ENCODE measurements at regions not wholly inside any gene's neighbourhood (a gene's known extent, or its start where the extent isn't known, plus 50 kb on each side); places are given as distances from the start of the nearest gene placed in this dataset.
"Not testable (repeated sequence)": the region's sequence is repeated elsewhere in the genome, so short reads cannot be mapped to it uniquely, and the experiment has no call there.

DNA sequence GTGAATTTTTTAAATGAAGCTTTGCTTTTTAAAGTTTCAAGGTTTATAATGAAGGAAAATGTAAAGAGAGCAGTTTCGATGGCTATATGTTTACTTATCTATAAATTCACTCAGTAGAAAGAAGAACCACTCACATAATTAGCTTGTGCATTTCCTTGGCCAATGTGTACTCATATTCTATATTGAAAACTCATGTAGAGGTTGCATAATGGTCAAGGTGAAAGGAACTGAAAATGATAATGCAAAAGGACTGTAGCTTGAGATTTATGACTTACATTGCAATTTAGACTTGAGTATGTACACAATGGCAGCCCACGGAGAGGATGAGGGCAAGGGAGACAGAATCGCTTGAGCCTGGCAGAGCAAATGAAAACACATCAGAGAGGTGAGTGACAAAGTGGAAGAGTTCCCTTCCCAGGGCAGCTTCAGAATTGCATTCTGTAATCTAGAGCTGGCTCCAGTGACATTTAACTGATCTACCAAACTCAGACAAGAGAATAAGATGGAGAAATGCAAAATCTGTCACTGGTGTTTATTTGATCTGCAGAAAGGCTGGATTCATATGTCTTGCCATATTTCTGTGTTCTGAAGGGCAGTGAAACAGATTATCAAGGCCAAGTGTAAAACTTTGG is 191.8 kb downstream of the TMEM200A start:
- DNase-seq = no peak

DNA sequence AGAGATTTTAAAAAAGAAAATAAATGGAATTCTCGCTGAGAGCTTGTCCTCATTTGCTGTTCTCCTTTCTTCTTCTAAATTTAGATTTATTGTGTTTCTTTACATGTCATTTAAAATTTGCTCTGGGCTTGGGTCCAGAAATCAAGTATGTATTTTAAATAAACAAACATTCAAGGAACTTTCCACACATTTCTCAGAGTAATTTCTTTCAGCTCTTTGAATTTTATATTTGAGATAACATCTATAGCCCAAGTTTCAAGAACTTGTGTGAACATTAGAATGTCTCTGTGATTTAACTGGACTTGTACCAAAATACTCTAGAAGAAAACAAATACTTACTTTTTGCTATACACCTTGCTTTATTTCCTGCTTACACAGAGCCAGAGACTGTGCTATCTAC is 192.3 kb downstream of the TMEM200A start:
- no peak for DNase-seq

DNA sequence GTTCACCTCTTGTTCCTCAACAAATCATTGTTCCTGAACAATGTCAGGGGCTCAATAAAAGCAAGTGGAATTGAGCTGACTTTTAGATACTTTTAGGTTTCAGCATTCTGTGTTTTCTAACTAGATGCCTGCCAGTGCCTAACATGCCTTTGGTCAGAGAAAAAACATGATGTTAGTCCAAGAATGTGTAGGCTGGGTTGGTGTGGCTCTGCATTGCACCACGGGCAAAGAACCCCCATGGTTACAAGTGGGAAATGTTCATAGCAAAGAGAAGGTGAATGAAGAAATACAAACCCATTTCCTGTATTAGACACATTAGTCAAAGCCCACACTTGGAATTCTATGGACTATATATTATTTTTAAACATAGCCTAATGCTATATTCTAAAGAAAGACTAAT is 193.3 kb downstream of the TMEM200A start:
- no peak for DNase-seq

DNA sequence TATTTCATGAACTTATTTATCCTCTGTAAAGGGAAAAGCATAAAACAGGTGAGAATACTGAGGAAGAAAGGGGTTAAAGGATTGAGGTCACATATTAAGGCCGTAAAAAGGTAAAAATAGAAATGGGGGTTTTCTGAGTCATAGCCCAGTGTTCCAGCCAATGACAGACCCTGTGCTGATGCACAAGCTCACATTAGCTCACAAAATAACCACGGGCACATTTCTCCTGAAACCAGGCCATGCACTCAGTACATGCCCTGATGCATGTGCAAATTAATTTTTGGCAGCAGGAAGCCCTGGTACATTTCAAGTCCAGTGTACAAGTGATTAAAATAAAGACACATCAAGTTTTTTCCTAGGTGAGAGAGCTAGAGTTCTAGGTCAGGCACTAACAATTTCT is 194.4 kb downstream of the TMEM200A start:
- DNase-seq = no peak

DNA sequence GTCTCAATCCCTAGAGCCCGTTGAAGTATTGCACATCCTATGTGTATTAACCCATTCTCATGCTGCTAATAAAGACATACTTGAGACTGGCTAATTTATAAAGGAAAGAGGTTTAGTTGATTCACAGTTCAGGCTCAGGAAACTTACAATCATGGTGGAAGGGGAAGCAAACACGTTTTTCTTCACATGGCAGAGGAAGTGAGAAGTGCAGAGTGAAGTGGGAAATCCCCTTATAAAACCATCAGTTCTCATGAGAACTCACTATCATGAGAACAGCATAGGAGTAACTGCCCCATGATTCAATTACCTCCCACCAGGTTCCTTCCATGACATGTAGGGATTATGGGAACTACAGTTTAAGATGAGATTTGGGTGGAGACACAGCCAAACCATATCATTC is 195.3 kb downstream of the TMEM200A start:
- DNase-seq = not testable (repeated sequence)

DNA sequence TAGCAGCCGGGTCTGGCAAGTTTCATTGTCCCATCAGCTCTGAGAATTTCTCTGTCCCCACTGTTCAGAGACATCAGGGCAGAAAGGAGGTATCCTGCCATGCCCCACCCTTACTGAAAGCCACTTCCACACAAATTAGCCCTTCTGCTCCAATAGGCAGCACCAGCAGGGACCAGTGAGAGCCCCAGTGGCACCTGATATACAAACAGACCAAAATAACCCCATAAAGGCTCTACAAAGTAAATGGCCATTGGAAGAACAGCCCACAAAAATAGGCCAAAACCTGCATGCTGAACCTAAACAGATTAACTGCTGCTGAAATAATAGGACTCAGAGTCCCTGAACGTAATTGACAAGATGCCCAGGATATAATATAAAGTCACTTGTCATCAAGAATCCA is 199.9 kb downstream of the TMEM200A start:
- no peak for DNase-seq

DNA sequence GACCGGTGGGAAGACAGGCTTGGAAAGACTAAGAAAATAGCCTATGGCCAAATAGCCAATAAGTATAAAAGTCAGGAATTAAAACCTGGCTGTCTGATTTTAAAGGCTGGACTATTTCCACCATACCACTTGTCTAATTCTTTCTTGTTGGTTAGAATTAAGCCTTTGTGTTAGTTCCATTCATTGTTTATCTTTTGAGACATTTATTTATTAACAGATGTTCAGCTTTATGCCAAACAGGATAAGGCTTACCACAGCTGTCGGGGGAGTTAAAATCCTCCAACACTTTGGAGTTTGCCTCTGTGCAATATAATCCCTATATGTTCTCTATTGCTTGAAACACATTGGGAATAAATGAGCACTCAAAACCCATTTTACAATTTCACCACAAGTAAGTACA is 208.3 kb downstream of the TMEM200A start:
- no peak for DNase-seq

DNA sequence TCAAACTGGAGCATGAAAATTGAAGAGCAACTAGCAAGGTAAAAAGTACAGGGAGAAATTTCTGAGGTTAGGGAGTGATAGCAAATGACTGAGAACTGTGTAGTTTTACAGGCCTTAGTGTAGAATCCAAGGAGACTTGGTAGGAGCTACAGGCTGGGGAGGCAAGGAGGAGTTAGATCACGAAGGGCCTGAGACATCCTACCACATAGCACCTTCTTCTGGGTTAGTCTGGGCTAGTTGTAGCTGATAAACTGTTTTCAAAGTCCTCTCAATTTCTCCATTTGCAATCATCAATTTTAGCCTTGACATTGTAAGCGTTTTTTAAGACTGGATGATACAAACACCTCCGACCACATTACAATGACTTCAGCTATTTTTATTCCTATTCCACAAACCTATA is 209.7 kb downstream of the TMEM200A start:
- no peak for DNase-seq

DNA sequence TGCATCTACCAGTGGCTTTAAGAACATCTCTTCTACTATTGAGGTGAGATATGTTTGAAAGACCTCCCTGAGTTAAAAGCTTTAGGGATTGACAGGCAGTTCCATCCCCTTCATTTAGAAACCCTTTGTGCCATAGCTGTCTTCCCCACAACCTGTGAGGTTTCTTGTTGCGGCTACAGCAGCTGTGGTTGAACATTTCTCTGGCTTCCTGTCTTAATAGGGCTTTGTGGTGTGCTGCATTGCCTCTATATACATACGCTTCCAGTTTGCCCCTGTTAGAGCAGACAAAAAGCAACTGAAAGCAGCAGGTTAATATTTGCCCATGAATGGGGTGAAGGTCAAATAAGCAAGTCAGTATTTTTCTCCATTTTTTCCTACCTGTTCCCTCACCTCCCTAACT is 210.2 kb downstream of the TMEM200A start:
- no peak for DNase-seq

DNA sequence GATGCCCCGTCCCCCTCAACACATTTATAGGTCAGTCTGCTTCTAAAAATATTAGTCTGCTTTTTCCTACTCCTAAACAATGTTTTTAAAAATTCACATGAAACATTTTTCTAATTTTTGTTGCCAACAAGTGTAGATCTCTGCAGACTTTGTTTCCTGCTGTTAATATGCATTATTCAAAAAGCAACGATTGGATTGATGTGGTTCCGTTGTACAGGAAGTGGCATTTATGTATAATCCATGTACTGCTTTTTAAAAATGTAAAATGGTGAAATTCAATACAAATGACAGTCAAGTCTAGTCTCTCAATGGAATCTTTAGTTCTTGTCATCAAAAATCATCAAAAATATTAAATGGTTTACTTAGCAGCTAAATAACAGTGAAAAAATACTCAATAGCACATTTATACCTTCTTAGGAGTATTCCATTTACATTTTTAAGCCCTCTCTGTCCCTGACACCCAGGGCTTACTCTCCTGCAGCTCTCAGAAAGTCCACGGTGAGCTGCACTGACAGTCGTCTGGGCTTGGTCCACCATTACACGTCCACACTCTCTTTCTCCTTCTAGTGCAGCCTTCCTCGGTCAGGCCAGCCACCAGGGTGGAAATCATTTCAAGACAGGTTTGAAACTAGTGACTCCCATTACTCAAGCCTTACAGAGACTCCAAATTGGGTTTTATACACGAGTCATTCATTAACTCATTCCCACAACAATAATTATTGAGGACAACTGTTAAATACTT is 211.5 kb downstream of the TMEM200A start:
- DNase-seq = no peak

DNA sequence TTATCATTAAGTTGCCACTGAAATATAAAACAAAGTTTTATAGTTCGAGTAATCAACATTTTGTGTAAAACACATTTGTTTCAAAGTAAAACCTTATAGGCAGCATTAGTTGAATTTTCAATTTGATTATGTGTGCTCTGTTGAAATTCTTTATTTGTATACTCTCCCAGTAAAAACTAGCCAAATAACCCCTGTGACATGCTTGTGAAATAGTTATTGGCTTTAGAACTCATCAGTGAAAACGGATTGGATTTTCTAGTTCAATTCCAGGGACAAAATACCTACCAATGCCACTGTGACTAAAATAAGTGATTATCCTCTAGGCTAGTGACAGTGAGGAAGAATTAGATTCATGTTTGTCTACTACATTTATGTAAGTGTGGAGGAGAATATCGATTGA is 212.9 kb downstream of the TMEM200A start:
- no peak for DNase-seq

DNA sequence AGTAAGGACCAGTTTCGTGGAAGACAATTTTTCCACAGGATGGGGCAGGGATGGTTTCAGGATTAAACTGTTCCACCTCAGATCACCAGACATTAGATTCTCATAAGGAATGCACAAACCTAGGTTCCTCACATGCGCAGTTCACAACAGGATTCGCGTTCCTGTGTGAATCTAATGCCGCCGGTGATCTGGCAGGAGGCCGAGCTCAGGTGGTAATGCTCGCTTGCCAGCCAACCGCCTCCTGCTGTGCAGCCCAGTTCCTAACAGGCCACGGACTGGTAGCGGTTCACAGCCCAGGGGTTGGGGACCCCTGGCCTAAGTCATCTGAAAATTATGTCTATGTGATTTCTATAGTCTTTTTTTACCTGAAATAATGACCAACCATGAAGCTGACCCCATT is 217.5 kb downstream of the TMEM200A start:
- no peak for DNase-seq

DNA sequence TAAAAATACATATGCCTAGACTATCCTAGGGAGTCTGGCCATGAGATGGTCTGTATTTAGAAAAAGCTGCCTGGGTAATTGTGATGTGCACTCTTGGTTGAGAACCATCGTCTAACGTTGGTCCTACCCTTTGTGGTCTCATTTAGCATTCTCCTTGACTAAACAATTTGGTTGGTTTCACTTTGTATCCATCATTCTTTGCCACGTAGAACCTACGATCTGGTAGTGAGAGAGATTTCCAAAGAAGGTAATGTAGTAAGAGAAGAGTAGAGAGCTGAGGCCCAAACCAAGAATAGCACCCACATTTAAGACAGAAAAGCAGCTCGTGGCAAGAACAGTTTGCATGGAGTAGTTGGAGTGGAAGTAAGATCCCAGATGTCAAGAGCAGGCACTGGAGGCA is 219.8 kb downstream of the TMEM200A start:
- DNase-seq = no peak

DNA sequence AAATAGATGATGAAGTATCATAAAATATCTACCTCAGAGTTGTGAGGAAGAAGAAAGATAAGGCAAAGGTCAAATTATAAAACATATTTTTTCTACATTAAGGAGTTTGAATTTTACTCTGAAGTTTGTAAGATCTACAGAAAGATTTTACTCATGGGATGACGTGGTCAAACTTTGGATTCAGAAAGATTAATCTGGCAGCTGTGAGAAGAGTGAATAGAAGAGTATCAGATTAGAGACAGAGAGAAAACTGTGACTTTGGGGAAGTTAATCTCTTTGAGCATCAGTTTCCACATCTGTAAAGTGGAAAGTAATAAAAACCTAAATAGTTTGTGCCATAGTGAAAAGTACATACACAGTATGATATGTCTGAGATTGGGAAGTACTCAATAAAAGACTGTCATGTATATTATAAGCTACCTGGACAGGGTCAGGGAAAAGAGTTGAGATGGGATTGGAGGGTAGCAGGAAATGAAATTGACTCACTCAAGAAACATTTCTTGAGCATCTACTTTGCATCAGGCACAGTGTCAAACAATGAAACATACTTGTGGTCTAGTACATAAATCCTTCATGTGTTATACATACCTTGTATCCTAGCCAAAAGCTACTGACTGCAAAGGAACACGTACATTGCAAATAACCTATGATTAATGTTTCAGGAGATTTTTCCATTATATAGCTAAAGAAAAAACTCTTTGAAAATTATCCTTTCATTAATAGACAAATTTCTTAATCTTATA is 222.1 kb downstream of the TMEM200A start:
- DNase-seq = no peak

DNA sequence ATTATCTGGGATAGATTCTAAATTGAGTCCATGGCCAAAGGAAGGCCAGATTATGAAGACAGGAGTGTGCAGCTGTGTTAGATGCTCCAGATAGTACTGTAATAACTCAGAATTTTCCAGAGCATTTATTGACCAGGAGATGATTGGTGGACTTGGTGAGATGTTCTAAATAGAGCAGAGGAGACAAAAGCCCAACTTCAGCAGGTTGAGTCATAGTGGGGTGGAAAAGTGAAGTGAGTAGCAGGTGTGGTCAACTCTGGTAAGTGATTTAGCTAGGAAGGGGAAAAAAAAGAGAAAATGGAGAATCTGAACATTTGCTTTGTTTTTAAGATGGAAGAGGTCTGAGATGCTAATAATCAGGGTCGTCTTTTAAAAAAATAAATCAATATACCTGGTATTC is 227.4 kb downstream of the TMEM200A start:
- no peak for DNase-seq

DNA sequence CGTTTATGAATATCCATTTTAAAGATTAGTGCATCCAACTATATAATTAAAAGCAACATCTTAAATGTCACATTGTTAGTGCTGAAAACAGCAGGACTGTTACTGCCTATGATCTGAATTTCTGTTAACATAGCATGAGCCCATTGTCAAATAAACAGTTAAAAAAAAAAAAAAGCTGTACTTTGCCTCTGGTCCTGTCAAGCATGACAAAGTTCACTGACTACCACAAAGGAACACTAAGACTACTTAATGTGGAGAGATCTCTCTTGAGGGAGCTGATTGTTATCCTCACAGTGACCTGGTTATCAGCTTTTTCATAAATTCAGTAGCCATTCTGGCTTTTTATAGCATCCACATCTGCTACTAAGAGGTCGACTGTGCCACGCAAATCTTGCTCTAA is 228.1 kb downstream of the TMEM200A start:
- no peak for DNase-seq

DNA sequence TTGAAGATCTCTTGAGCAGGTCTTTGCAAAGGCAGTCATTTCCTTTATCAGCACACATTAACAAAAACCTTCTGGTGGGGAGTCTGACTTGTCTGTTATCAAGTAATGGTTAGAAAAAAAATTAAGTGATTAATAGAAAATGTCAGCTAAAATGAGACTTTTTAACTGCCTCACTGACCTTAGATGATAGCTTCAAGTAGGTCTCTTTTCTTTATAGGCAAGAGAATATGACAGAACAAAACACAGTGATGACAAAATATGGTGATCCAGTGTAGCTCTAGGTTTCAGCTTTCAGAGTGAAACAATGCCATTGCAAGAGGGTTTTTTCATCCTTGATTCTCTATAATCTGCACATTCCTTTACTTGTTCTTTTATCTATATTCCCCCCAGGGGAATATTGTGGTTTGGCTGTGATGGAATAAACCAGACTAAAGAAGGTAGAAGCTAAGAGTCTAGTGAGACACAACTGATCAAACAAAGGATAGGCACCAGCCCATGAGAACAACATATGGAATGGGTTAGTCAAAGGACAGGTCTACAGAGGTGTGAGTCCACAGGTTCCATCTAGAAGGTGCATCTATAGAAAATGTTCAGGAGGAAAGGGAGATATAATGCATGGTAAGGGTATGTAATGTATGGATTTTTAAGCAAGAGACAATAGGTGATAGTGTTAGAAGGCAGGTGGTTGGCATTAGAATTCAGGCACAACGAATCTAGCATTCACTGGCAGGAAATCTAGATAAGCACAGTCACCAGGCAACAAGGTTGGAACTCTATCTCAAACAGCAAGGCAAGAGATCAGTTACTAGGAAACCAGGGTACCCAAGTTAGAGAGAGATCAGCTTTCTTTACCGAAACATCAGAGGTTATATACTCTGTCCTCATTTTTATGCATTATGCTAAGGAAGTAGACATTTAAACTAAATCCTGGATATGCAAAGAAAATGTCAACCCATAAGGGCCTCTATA is 228.9 kb upstream of the SMLR1 start:
- no peak for DNase-seq

DNA sequence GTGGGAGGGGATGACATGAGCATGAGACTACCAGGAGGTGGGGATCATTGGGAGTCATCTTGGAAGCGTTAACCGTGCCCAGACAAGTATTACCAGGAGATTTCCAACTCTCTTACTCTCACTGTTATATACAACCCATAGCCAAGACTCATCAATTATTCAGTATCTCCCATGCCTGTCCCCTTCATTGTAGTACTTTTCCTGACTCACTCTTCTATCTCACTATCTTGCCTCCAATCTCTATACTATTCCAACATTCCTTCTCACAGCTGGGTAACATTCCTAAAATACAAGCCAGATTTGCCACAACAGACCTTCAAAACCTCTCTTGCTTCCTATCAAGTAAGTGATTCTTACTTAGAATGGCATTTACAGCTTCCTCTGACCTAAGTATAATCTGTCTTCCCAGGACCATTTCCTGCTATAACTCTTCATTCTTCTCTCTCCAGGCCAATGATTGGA is 226.3 kb upstream of the SMLR1 start:
- DNase-seq = no peak

DNA sequence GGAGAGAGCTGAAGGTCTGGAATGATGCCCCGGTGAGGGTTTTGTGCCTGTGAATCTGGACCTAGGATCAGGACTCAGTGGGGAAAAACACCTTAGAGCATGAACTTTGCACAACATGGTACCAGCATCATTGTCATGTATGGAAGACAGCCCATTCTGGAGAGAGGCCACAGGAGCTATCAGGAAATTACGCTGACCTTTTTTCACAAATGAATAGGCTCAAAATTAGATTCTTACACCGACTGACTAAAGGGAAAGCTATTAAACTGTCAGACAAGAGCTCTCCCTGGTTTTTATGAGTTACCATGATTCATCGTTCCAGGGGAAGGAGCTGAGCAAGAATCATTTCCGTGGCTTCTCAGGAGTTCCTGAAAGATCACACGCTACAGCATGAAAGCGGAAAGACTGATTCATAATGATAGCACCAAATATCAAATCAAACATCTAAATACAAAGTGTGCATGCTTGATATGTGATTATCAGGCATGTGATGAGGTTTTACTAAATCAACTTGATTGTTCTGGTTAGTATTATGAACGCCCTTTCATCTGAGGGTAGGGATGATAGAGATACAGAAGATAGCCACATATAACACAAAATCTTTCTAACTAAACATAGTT is 224.9 kb upstream of the SMLR1 start:
- DNase-seq = peak; percentile 29

DNA sequence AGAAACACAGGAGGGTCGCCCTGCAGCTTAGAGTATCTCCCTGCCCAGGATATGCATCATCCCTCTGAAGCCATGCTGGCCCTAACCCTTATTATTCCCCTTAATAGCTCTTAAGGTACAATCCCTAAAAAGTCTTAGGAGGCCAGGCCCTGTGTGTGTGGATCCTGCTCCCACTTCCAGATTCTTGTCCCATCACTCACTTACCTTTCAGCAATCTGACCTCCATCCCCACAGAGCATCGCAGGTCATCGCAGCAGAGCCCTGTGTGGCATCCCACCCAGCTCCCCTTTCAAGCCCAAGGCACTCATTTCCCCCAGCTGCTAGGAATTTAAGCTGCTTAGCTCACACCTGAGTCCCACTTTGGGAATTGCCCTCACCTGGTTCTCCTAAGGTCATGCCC is 223.8 kb upstream of the SMLR1 start:
- no peak for DNase-seq

DNA sequence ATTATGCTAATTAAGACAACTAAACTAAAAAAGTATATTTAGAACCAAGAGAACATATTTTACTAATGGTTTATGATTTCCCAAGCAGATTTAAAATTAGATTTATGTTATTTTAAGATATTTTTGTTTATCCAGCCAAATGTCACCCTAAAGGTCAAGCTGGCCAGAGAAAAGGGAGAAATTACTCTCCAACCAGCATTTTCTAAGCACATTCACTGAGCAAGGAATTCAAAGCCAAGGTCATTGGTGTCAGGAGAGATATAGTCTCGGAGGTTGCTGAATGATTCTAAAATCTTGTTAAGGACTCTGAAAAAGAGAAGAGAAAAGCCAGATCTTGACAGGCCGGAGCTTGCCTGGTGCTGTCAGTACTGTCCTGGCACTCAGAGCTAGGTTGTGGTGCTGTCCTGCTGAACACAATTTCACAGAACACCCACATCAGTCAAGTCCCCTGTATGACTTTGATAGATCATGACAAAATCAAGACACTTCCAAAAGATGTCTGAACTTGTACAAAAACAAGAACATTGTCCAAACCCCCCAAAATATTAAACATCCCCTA is 222.3 kb upstream of the SMLR1 start:
- DNase-seq = peak; percentile 18

All from left kidney (tissue), 1 donor.